ENCODE measurements at regions not wholly inside any gene's neighbourhood (a gene's known extent, or its start where the extent isn't known, plus 50 kb on each side); places are given as distances from the start of the nearest gene placed in this dataset.

DNA sequence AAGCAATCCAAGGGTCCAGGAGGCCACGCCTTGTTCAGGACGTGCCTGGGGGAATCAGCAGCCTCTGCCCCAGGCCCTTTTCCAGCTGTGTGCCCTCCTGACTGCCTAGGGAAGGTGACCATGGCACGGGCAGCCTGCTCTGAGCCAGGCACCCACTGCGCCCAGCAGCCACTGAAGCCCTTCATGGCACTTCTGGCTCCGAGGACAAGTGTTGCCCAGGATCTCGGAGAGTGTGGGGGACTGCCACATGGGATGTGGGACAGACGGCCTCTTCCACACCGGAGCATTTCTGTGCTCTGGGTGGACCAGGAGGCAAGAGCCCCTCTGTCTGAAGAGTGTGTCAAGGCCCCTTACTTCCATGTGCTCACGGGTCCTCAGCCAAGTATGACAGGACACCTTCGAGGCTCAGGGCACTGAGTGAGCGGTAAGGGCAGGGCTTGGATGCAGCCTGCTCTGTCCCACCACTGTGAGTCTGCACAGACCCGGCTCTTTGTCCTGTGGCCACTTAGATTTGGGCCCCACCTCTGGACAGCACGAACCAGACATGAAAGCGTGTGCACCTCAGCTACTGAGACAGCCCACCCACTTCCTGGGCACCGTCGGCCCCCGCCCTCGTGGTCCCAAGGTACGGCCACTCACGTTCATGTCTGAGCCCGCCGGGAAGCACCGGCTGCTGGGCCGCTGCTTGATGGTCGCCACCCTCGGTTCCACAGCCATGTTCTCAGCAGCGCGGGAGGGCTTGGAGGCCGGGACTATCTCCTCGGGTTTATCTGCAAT lies 93.6 kb downstream of the CTTN start:
- TF ChIP-seq, protein P1, sequence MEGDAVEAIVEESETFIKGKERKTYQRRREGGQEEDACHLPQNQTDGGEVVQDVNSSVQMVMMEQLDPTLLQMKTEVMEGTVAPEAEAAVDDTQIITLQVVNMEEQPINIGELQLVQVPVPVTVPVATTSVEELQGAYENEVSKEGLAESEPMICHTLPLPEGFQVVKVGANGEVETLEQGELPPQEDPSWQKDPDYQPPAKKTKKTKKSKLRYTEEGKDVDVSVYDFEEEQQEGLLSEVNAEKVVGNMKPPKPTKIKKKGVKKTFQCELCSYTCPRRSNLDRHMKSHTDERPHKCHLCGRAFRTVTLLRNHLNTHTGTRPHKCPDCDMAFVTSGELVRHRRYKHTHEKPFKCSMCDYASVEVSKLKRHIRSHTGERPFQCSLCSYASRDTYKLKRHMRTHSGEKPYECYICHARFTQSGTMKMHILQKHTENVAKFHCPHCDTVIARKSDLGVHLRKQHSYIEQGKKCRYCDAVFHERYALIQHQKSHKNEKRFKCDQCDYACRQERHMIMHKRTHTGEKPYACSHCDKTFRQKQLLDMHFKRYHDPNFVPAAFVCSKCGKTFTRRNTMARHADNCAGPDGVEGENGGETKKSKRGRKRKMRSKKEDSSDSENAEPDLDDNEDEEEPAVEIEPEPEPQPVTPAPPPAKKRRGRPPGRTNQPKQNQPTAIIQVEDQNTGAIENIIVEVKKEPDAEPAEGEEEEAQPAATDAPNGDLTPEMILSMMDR (conservative IDR thresholded peaks at IDR 0.05; ENCODE audit: low read length): no peak
- no peak overlapping the region for H3K4me3 ChIP-seq (ENCODE audit: low read length)
- no peak for DNase-seq (ENCODE audit: low read depth)

DNA sequence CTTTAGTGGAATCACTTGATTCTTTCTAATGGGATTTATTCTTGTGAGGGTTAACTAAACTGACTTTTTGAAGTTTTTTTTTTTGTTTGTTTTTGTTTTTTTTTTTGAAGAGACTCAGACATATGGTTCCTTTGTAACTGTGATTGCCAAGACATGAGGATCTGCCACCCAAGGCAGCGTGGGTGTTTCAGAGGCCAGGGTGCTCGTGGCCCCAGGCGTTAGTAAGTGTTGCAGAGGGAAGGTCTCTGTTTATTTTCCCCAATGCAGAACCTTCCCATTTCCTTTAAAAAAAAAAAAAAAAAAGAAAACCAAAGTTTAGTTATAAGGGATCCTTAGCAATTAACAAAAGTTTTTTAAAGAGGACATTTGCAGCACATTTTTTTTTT lies 94.8 kb downstream of the CTTN start:
- TF ChIP-seq, protein P1 (conservative IDR thresholded peaks at IDR 0.05; ENCODE audit: low read length): no peak
- no peak overlapping the region for H3K4me3 ChIP-seq (ENCODE audit: low read length)
- no peak for DNase-seq (ENCODE audit: low read depth)

DNA sequence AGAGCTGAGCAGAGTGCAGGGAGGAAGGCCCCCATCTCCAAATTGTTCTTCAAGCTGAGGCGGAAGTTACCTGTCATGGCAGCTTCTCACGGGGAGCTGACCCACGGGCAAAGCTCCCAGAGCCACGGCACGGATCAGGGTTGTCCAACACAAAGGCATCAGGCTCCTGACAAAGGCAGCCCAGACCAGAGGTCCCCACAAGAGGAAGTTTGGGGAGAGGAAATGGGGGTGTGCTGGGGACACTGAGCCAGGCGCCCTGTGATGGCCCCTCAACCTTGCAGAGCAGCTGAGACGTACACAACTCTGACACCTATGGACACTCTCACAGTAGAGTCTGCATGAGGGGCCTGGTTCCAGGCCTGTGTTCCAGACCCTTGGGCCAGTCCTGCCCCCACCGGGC lies 95.6 kb downstream of the CTTN start:
- TF ChIP-seq, protein P1 (conservative IDR thresholded peaks at IDR 0.05; ENCODE audit: low read length): no peak
- no peak for DNase-seq (ENCODE audit: low read depth)
- no peak overlapping the region for H3K4me3 ChIP-seq (ENCODE audit: low read length)

DNA sequence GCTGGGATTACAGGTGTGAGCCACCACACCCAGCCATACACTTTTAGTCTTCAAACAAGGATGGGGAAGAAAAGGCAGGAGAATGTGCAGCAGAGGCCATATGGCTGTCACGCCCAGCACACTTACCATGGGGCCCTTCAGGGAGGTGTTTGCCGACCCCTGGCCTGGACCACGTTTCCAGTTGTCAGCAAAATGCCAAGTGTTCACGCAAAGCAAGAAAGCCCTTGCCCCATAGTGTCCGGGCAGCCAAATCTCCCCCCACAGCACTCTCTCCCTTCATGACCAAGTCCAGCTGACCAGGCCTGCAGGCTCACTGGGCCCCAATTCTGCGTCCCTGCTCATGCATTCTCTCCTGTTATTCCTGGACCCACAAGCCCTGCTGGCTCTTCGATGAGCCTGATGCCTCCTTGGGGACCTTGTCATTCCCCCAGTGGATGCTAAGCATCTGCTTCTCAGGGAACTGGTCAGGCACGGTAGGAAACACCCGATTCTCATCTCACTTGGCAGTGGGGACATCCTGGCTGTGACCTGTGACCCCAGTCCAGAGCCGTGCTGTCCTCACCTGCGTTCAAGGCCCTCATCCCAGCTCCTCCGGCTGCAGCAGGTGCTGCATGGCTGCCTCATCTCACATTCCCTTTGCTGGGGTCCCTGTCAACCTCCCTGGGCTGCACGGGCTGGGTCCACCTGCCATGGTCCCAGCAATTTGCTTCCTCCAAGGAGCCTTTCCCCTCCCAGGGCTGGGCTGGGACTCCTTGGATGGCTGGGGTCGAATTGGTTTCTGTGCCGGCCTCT lies 96.4 kb downstream of the CTTN start:
- TF ChIP-seq, protein P1 (conservative IDR thresholded peaks at IDR 0.05; ENCODE audit: low read length): no peak
- H3K4me3 ChIP-seq (ENCODE audit: low read length): no peak overlapping the region
- no peak for DNase-seq (ENCODE audit: low read depth)

DNA sequence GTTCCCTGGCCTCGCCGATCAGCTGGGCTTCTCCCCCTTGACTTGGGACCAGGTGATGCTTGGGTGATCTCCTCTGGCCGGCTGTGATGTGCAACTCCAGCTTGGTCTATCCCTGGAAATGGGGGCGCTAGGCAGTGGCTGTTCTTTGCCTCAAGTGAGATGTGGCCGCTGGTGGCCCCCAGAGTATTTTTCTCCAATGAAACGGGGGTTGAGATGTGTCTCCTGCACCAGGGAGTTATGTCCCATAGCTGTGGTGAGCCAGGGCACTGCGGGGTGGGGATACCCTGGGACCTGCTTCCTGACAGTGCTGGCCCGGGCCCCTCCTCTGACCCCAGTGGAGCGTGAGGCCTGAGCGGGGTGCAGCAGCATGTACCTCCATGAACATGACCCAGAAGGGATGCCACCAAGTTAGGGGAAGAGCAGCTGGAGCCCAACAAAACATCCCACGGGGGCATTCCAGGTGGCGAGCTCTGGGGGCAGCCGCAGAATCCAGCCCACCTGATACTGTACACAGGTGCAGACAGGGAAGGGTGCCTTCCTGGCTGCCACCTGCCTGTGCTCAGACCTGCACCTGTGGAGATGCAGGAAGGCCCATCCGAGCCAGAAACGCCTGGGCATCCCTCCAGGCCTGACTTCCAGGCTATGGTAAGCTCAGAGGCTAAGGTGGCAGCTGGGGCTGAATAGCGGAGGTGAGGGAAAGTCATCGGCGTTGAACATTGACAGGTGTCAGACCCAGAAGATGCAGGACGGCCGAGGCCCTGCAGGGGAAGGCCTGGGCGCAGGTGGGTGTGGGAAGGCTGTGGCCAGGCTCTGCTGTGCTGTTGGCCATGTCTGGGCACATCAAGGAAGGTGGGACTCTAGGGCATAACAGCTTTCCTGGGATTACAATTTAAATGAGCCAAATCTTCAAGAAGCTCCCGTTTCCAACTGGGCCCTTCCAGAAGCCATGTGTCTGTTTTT lies 97.3 kb downstream of the CTTN start:
- DNase-seq (ENCODE audit: low read depth): no peak

More for the DNA sequence above, 97.3 kb downstream of the CTTN start:
- no peak overlapping the region for H3K4me3 ChIP-seq (ENCODE audit: low read length)
- TF ChIP-seq, protein P1 (conservative IDR thresholded peaks at IDR 0.05; ENCODE audit: low read length): no peak
